SH-SY5Y (cell line): ENCODE measurements at regions not wholly inside any gene's neighbourhood (a gene's known extent, or its start where the extent isn't known, plus 50 kb on each side); places are given as distances from the start of the nearest gene placed in this dataset.

Source experiments
- GATA2 ChIP-seq: IDR thresholded peaks from 2 replicates; pipeline ENCODE4 v1.6.1; 2011; ENCODE audit warnings: mild to moderate bottlenecking, low read depth, low read length
- GATA3 ChIP-seq: IDR thresholded peaks from 2 replicates; pipeline ENCODE4 v1.6.1; 2011; ENCODE audit warnings: low read depth, mild to moderate bottlenecking, low read length, moderate library complexity

- TF ChIP-seq GATA3 (no peak), GATA2 (no peak)
Observed at GRCh38 chr16:6674071-6674470, 658.6 kb upstream of the RBFOX1 start.
